HG03108 (cell line): ENCODE measurements at regions not wholly inside any gene's neighbourhood (a gene's known extent, or its start where the extent isn't known, plus 50 kb on each side); places are given as distances from the start of the nearest gene placed in this dataset.

Experiments used
- ATAC-seq: cut with Tn5 transposase; IDR thresholded peaks from one replicate; pipeline ENCODE4 v1.9.1; 2021; ENCODE audit warnings: moderate library complexity; ENCODE audit not compliant: unreplicated experiment

GRCh38 chr9:95762322-95762721 is 113.2 kb upstream of the ERCC6L2 start:
- ATAC-seq = no peak

- ATAC-seq = no peak
Measured at GRCh38 chr9:95760791-95761190, 114.7 kb upstream of the ERCC6L2 start.

GRCh38 chr9:95757439-95757838 is 118.1 kb upstream of the ERCC6L2 start:
- ATAC-seq = no peak

GRCh38 chr9:95756986-95757385 is 118.5 kb upstream of the ERCC6L2 start:
- ATAC-seq = no peak

DNA sequence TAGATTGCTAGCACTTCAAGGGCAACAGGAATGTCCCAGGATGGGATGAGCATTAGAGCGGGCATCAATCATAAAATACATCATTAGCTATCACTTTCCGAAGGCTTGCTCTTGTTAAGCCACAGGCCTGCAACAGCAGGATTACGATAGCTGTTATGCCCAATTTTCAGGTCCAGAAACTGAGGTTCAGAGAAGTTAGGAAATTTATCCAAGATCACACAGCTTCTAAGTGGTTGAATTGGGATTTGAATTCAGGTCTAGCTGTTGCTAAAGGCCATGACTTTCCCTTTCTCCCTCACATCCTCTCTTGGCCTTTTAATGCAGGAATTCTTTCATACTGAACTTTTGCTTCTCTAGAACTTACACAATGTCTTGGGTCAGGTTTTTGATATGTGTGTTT is 119.4 kb upstream of the ERCC6L2 start:
- no peak for ATAC-seq

DNA sequence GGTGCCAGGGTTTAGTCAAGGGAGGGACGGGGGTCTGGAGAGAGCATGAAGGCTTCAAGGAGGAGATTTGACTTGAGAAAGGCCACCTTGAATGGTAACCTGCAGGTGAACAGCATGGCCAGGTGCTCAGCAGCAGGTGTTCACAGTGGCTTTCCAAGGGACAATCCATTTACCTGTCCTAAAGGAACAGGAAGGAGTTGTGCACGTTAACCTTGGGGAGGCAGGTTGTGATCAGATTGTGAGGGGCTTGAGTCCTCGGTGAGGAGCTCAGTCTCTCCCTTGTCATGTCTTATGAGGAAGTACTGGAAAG is 120.1 kb upstream of the ERCC6L2 start:
- no peak for ATAC-seq

- no peak for ATAC-seq
Measured at GRCh38 chr9:95754533-95755420, 120.7 kb upstream of the ERCC6L2 start.

GRCh38 chr9:95753762-95754465 is 121.6 kb upstream of the ERCC6L2 start:
- no peak for ATAC-seq

DNA sequence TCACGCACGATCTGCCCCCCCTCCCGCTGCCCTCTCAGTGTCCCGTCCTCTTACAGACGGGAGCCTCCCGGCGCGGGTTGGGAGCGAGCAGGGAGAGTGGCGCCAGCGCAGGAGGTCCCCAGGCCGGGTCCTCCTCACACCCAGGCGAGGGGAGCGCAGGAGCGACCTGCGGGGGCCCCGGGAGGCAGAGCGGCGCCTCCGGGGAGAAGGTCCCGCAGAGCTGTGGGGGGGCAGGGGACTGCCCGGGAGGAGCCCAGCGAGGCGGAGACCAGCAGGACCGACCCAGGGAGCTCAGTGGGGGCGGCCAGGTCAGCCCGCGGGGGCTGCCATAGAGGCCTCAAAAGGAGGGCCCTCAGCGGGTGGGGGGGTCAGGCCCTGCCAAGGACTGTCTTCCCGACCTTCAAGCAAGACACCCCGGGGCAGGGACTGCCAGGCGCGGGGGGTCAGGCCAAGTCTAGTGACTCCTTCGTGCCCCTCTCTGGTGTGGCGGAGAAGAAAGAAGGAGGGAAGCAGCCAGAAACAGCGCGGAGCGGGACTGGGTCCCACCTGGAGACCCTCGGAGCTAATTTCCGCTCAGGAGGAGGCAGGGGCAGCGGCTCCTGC is 123.3 kb upstream of the ERCC6L2 start:
- ATAC-seq = no peak

DNA sequence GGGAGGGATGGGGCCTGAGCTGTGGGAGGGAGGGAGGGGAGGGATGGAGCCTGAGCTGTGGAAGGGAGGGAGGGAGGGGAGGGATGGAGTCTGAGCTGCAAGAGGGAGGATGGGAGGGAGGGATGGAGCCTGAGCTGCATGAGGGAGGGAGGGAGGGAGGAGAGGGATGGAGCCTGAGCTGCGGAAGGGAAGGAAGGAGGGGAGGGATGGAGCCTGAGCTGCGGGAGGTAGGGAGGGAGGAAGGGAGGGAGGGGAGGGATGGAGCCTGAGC is 124.0 kb upstream of the ERCC6L2 start:
- ATAC-seq = no peak

DNA sequence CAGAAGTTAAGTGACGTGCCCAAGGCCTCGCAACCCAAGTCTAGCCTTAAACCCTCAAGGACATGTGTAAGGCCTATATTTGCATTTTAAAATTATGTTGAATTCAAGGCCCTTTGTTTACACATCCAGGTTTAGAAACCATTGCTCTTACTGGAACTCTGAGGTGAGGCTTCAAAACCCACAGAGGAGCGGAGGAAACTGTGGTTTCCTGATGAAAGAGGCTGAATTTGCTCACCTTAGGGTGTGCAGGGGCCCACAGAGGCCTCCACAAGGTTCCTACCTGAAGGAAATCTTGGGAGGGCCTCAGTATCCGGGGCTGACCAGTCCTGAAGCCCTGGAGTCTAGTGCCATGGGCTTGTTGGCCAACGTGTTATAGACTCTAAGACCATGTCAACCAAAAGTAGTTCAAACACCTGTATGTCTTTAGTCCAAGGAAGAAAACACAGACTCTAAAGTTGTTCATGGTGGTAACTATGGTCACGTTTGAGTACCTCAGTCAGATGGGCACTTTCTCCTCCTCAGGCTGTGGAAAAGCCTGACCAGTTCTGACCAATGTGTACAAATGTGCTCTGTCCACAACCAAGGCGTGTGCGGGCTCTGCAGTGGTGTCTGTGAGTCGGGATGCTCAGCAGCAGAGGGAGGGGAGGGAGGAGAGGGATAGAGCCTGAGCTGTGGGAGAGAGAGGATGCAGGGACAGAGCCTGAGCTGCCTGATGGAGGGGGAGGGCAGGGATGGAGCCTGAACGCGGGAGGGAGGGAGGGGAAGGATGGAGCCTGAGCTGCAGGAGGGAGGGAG is 124.6 kb upstream of the ERCC6L2 start:
- no peak for ATAC-seq

GRCh38 chr9:95749493-95749892 is 126.0 kb upstream of the ERCC6L2 start:
- ATAC-seq = no peak

GRCh38 chr9:95746408-95747180 is 128.9 kb upstream of the ERCC6L2 start:
- ATAC-seq = no peak

- no peak for ATAC-seq
Measured at GRCh38 chr9:95742821-95743220, 132.7 kb upstream of the ERCC6L2 start.

- ATAC-seq = no peak
Measured at GRCh38 chr9:95741631-95742030, 133.9 kb upstream of the ERCC6L2 start.

DNA sequence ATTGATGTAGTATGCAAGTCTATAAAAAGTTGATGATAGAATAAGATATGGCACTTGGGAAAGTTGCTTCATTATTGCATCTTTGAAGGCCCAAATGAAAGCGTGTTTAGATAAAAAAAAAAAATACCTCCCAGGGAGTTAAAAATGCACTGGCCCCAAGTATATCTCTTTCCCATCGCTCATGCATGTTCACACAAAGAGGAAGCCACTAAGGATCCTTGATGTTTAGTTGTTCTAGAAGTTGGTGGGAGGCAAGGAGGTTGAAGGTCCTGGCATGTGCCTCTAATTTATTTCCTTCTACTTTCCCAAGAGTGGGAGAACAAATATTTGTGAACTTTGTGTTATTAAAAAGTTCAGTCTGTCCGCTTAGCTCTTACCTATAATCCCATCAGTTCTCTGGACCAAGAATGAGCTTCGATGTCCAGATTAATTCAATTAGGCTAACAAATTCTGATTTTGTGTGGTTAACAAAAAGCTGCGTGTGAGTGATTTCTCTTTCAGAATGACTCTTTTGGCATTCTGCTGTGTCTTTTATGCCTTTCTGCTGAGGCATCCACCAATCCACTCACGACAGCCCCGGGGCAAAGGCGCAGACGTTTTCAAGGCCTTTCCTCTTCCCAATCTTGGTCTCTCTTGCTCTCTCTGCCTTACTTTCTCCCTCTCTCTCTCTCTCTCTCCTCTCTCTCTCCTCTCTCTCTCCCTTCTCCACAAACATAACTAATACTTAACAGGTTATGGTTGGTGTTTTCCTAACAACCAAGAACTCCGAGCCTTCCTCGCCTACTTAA is 135.1 kb upstream of the ERCC6L2 start:
- no peak for ATAC-seq

DNA sequence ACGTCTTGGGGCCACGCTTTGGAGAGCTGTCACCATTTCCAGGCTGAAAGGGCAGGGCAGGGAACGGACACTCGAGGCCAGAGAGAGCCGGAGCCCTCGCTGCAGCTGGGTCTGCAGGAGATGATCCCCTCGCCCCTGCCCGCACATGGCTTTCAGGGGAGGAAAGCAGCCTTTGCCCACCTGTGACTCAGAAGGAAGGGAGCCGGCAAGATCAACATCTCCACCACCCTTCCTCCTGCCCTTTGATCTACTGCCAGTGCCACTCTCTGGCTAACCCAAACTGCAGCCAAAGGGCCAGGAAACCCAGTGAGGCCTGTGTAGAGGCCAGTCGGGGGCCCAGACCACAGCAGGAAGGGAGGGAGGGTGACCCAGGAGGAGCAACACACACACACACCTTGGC is 137.1 kb upstream of the ERCC6L2 start:
- no peak for ATAC-seq

DNA sequence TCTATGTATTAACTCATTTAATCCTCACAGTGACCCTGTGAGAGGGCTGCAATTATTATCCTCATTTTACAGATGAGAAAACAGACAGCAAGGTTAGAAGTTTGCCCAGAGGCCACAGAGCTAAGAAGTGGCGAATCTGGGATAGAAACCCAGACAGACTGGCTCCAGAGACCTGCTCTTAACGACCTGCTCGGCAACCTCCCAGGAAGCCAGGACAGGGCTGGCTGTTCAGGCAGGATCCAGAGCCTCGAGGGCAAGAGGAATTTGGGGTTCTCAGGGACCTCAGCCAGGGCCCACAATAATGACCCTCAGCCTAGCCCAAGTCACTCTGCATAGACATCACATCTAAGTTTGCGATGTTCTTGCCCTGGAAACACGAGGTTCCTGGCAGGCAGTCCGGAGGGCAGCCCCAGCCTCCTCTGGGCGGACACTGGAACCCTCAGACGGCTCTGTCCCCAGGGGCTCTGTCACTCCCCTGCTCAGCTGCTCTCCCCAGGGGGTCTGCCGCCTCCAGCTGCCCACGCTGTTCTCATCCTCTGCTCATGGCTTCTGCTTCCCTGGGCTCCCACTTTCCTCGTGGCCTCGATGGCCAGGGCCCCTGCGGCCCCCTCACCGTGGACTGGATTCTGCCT is 138.5 kb upstream of the ERCC6L2 start:
- no peak for ATAC-seq

- ATAC-seq = no peak
Measured at GRCh38 chr9:95736370-95736769, 139.1 kb upstream of the ERCC6L2 start.

GRCh38 chr9:95735701-95736100 is 139.8 kb upstream of the ERCC6L2 start:
- no peak for ATAC-seq
